ENCODE measurements at regions not wholly inside any gene's neighbourhood (a gene's known extent, or its start where the extent isn't known, plus 50 kb on each side); places are given as distances from the start of the nearest gene placed in this dataset.
A peak's percentile ranks its signal among the peaks of the same experiment; 100 is the strongest.

GRCh38 chr6:141562186-141562811, 570.4 kb upstream of the GJE1 start:
- no peaks in the 10 kb centered on the region for H3K36me3 ChIP-seq (ENCODE audit: control insufficient read depth, insufficient read depth, low read length)
- H3K4me1 ChIP-seq (ENCODE audit: control insufficient read depth, insufficient read depth, low read length), result no peaks in the 10 kb centered on the region
- H3K9ac ChIP-seq (ENCODE audit: low read length), result no peak overlapping the region
- no peaks in the 10 kb centered on the region for H3K27me3 ChIP-seq (ENCODE audit: control insufficient read depth, insufficient read depth, low read length)
- H3K27ac ChIP-seq (ENCODE audit: low read depth, low read length), result no peak overlapping the region
- H3K4me3 ChIP-seq (ENCODE audit: low read length), result peak overlapping the region; percentile 1

DNA sequence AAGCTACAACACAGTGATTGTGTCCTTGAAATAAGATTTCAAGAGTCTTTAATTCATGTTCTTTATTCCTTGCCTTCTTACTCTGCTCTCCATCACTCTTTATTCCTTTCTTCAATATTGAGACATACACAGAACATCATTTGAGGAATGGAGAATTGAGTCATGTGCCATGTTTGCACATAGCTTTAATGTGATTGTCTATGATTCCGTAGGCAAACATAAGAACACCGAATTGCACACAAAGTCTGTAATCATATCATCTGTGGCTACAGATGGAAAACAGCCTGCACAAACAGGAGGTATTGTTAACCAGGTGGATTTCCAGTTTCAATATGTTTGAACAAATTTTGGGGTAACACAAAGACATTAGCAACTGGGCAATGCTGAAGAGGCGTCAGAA, 571.6 kb upstream of the GJE1 start:
- H3K9ac ChIP-seq (ENCODE audit: low read length), result no peak overlapping the region
- H3K4me3 ChIP-seq (ENCODE audit: low read length), result no peak overlapping the region
- H3K27me3 ChIP-seq (ENCODE audit: control insufficient read depth, insufficient read depth, low read length), result no peaks in the 10 kb centered on the region
- no peak overlapping the region for H3K27ac ChIP-seq (ENCODE audit: low read depth, low read length)
- H3K36me3 ChIP-seq (ENCODE audit: control insufficient read depth, insufficient read depth, low read length), result no peaks in the 10 kb centered on the region
- H3K4me1 ChIP-seq (ENCODE audit: control insufficient read depth, insufficient read depth, low read length), result no peaks in the 10 kb centered on the region

- no peaks in the 10 kb centered on the region for H3K27me3 ChIP-seq (ENCODE audit: control insufficient read depth, insufficient read depth, low read length)
- H3K36me3 ChIP-seq (ENCODE audit: control insufficient read depth, insufficient read depth, low read length), result no peaks in the 10 kb centered on the region
- H3K9ac ChIP-seq (ENCODE audit: low read length), result no peak overlapping the region
- H3K4me1 ChIP-seq (ENCODE audit: control insufficient read depth, insufficient read depth, low read length), result no peaks in the 10 kb centered on the region
- no peak overlapping the region for H3K27ac ChIP-seq (ENCODE audit: low read depth, low read length)
- H3K4me3 ChIP-seq (ENCODE audit: low read length), result no peak overlapping the region
Measured at GRCh38 chr6:141552463-141552862, 580.3 kb upstream of the GJE1 start.

DNA sequence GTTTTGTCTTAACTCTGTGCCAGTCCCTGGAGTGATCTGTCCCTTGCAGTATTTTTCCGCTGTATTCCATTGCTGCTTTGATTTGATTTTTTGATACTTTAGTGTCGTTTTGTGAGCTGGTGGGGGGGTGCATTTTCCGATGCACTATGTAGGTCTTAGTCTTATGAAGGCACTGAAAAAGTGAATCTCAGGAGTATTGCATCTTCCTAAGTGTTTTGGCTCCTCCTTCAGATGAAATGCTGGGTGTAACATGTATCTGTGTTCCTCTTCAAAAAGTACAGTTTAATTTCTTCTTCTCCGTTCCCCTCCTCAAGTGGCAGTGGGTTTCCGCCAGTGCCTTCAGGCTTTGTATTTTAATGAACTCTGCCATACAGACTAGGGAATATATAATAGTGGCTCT, 580.7 kb upstream of the GJE1 start:
- no peak overlapping the region for H3K27ac ChIP-seq (ENCODE audit: low read depth, low read length)
- no peaks in the 10 kb centered on the region for H3K4me1 ChIP-seq (ENCODE audit: control insufficient read depth, insufficient read depth, low read length)
- no peak overlapping the region for H3K4me3 ChIP-seq (ENCODE audit: low read length)
- no peak overlapping the region for H3K9ac ChIP-seq (ENCODE audit: low read length)
- no peaks in the 10 kb centered on the region for H3K36me3 ChIP-seq (ENCODE audit: control insufficient read depth, insufficient read depth, low read length)
- H3K27me3 ChIP-seq (ENCODE audit: control insufficient read depth, insufficient read depth, low read length), result no peaks in the 10 kb centered on the region

GRCh38 chr6:141551318-141551717, 581.4 kb upstream of the GJE1 start:
- H3K4me1 ChIP-seq (ENCODE audit: control insufficient read depth, insufficient read depth, low read length), result no peaks in the 10 kb centered on the region
- H3K27me3 ChIP-seq (ENCODE audit: control insufficient read depth, insufficient read depth, low read length), result no peaks in the 10 kb centered on the region
- no peaks in the 10 kb centered on the region for H3K36me3 ChIP-seq (ENCODE audit: control insufficient read depth, insufficient read depth, low read length)
- no peak overlapping the region for H3K9ac ChIP-seq (ENCODE audit: low read length)
- no peak overlapping the region for H3K27ac ChIP-seq (ENCODE audit: low read depth, low read length)
- H3K4me3 ChIP-seq (ENCODE audit: low read length), result no peak overlapping the region

DNA sequence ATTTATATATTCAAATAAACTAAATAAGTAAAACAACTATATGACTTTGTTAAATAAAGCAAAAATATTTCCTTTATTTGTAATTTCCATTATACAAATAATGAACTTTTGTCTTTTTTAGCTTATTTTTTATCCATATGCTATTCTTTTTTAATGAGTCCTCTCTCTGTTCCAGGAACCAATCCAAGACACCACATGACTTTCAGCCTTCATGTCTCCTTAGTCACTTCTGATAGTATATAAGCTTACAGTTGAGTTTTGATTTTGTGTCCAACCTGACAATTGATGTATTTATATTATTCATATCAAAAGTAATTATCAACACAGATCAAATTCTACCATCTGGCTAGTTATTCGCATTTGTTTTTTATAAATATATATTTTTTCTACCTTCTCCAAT, 582.3 kb upstream of the GJE1 start:
- H3K27ac ChIP-seq (ENCODE audit: low read depth, low read length), result no peak overlapping the region
- H3K36me3 ChIP-seq (ENCODE audit: control insufficient read depth, insufficient read depth, low read length), result no peaks in the 10 kb centered on the region

DNA sequence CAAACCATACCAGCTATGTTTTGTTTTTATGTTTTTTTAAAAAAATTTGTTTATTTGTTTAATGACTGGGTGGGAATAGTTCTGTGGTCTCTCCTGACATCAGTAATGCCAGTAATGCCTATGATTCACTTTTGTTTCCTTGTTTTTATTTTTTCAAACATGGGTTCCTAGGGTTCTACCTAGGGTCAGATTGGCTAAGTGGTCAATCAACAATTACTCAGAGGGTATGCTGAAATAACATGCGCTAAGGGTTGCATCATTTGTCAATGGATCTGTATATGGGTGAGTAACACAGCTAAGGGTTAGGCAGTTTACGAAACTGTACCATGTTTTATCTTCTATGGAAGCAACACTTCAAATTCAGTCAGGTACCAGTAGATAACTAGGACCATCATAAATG, 583.8 kb upstream of the GJE1 start:
- H3K27me3 ChIP-seq (ENCODE audit: control insufficient read depth, insufficient read depth, low read length), result no peaks in the 10 kb centered on the region
- H3K4me3 ChIP-seq (ENCODE audit: low read length), result no peak overlapping the region
- no peak overlapping the region for H3K27ac ChIP-seq (ENCODE audit: low read depth, low read length)
- H3K9ac ChIP-seq (ENCODE audit: low read length), result no peak overlapping the region
- H3K4me1 ChIP-seq (ENCODE audit: control insufficient read depth, insufficient read depth, low read length), result no peaks in the 10 kb centered on the region
- H3K36me3 ChIP-seq (ENCODE audit: control insufficient read depth, insufficient read depth, low read length), result no peaks in the 10 kb centered on the region

More for the DNA sequence above, 582.3 kb upstream of the GJE1 start:
- no peak overlapping the region for H3K9ac ChIP-seq (ENCODE audit: low read length)
- H3K4me1 ChIP-seq (ENCODE audit: control insufficient read depth, insufficient read depth, low read length), result no peaks in the 10 kb centered on the region
- H3K27me3 ChIP-seq (ENCODE audit: control insufficient read depth, insufficient read depth, low read length), result no peaks in the 10 kb centered on the region
- no peak overlapping the region for H3K4me3 ChIP-seq (ENCODE audit: low read length)

GRCh38 chr6:141541581-141542324, 591.0 kb upstream of the GJE1 start:
- no peaks in the 10 kb centered on the region for H3K4me1 ChIP-seq (ENCODE audit: control insufficient read depth, insufficient read depth, low read length)
- H3K36me3 ChIP-seq (ENCODE audit: control insufficient read depth, insufficient read depth, low read length), result no peaks in the 10 kb centered on the region
- no peak overlapping the region for H3K27ac ChIP-seq (ENCODE audit: low read depth, low read length)
- no peak overlapping the region for H3K9ac ChIP-seq (ENCODE audit: low read length)
- no peak overlapping the region for H3K4me3 ChIP-seq (ENCODE audit: low read length)
- no peaks in the 10 kb centered on the region for H3K27me3 ChIP-seq (ENCODE audit: control insufficient read depth, insufficient read depth, low read length)

DNA sequence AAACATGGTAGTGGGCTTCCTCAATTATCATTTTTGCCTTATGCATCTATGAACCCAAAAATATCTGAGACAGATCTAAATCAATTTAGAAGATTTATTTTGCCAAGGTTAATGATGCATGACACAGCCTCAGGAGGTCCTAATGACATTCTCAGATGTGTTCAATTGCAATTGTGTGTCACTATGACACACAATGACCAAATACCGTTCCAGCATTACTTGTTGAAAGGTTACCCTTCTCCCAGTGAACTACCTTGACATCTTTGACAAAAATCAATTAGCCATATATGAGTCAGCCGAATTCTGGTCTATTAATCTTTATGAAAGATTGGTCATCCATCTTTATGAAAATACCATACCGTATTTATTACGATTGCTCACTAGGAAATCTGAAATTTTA, 592.5 kb upstream of the GJE1 start:
- Histone ChIP-seq H3K27ac (ENCODE audit: low read depth, low read length) (no peak overlapping the region), H3K36me3 (ENCODE audit: control insufficient read depth, insufficient read depth, low read length) (no peaks in the 10 kb centered on the region), H3K9ac (ENCODE audit: low read length) (no peak overlapping the region), H3K4me1 (ENCODE audit: control insufficient read depth, insufficient read depth, low read length) (no peaks in the 10 kb centered on the region), H3K4me3 (ENCODE audit: low read length) (no peak overlapping the region), H3K27me3 (ENCODE audit: control insufficient read depth, insufficient read depth, low read length) (no peaks in the 10 kb centered on the region)

GRCh38 chr6:141539617-141540016, 593.1 kb upstream of the GJE1 start:
- H3K27ac ChIP-seq (ENCODE audit: low read depth, low read length), result no peak overlapping the region
- H3K4me1 ChIP-seq (ENCODE audit: control insufficient read depth, insufficient read depth, low read length), result no peaks in the 10 kb centered on the region

GRCh38 chr6:141532211-141532610, 600.5 kb upstream of the GJE1 start:
- no peak overlapping the region for H3K9ac ChIP-seq (ENCODE audit: low read length)
- H3K36me3 ChIP-seq (ENCODE audit: control insufficient read depth, insufficient read depth, low read length), result no peaks in the 10 kb centered on the region
- no peaks in the 10 kb centered on the region for H3K27me3 ChIP-seq (ENCODE audit: control insufficient read depth, insufficient read depth, low read length)

More at GRCh38 chr6:141539617-141540016, 593.1 kb upstream of the GJE1 start:
- H3K9ac ChIP-seq (ENCODE audit: low read length), result no peak overlapping the region
- H3K27me3 ChIP-seq (ENCODE audit: control insufficient read depth, insufficient read depth, low read length), result no peaks in the 10 kb centered on the region
- no peaks in the 10 kb centered on the region for H3K36me3 ChIP-seq (ENCODE audit: control insufficient read depth, insufficient read depth, low read length)
- H3K4me3 ChIP-seq (ENCODE audit: low read length), result no peak overlapping the region

GRCh38 chr6:141531040-141531439, 601.7 kb upstream of the GJE1 start:
- Histone ChIP-seq H3K4me1 (ENCODE audit: control insufficient read depth, insufficient read depth, low read length) (no peaks in the 10 kb centered on the region), H3K27me3 (ENCODE audit: control insufficient read depth, insufficient read depth, low read length) (no peaks in the 10 kb centered on the region), H3K9ac (ENCODE audit: low read length) (no peak overlapping the region), H3K36me3 (ENCODE audit: control insufficient read depth, insufficient read depth, low read length) (no peaks in the 10 kb centered on the region), H3K4me3 (ENCODE audit: low read length) (no peak overlapping the region), H3K27ac (ENCODE audit: low read depth, low read length) (no peak overlapping the region)

More at GRCh38 chr6:141532211-141532610, 600.5 kb upstream of the GJE1 start:
- H3K4me1 ChIP-seq (ENCODE audit: control insufficient read depth, insufficient read depth, low read length), result no peaks in the 10 kb centered on the region
- no peak overlapping the region for H3K27ac ChIP-seq (ENCODE audit: low read depth, low read length)
- H3K4me3 ChIP-seq (ENCODE audit: low read length), result no peak overlapping the region

DNA sequence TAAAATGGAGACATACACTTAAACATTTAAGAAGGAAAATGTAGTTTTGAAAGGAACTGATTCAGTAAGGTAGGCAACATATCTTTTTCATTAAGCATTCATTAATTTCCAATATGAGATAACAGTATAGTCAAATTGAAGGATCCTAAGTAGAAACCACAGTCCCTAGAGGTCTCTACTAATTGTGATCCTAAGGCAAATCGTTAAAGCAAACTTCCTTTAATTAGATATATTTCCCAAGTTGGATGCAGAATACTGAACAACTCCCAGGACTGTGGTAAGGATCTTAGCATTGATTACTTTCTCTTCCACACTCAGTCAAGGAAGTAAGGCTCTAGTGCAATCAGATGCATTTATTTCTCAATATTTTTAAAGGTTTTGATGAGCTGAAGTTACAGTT, 604.1 kb upstream of the GJE1 start:
- Histone ChIP-seq H3K9ac (ENCODE audit: low read length) (no peak overlapping the region), H3K4me1 (ENCODE audit: control insufficient read depth, insufficient read depth, low read length) (no peaks in the 10 kb centered on the region), H3K4me3 (ENCODE audit: low read length) (no peak overlapping the region), H3K27me3 (ENCODE audit: control insufficient read depth, insufficient read depth, low read length) (no peaks in the 10 kb centered on the region), H3K27ac (ENCODE audit: low read depth, low read length) (no peak overlapping the region), H3K36me3 (ENCODE audit: control insufficient read depth, insufficient read depth, low read length) (no peaks in the 10 kb centered on the region)

Data from rectal smooth muscle tissue (tissue), 1 donor.